PC-9 (cell line): ENCODE measurements at regions not wholly inside any gene's neighbourhood (a gene's known extent, or its start where the extent isn't known, plus 50 kb on each side); places are given as distances from the start of the nearest gene placed in this dataset.
A peak's percentile ranks its signal among the peaks of the same experiment; 100 is the strongest.

Experiments
- BruUV-seq: library from RNA; stranded (reverse); fragments of 400-500 nt; replicated peaks from 2 replicates; lab custom pipeline; 2021; lab: Mats Ljungman, UMichigan
- CTCF ChIA-PET: fragments of 300-600 bp; sonication (Branson Sonifier 250); formaldehyde crosslinking; loops from one replicate; lab custom pipeline; 2022; ENCODE audit warnings: antibody characterized with exemption; lab: Charles Lee
- POLR2A ChIA-PET: fragments of 300-600 bp; sonication (Branson Sonifier 250); formaldehyde crosslinking; loops from one replicate; lab custom pipeline; 2022; ENCODE audit warnings: antibody characterized with exemption; ENCODE audit not compliant: unreplicated experiment; lab: Charles Lee
- DNase-seq, 2 experiments: peaks; one replicate each; pipeline versions ENCODE4 v3.0.0 to v3.0.0-alpha.2; 2015 to 2022; ENCODE audit warnings: mixed read lengths in 1 of 2
- H2AFZ ChIP-seq: fragments of 200-600 bp; sonication (generic); 2 replicates; pipeline ENCODE4 v1.8.1; 2017; ENCODE audit warnings: antibody characterized with exemption
- H3F3A ChIP-seq: fragments of 200-600 bp; sonication (generic); 2 replicates; pipeline ENCODE4 v1.8.1; 2017; ENCODE audit warnings: antibody characterized with exemption, mild to moderate bottlenecking, low read depth; ENCODE audit not compliant: insufficient read depth
- H3K27ac ChIP-seq: fragments of 200-600 bp; sonication (generic); 2 replicates; pipeline ENCODE4 v1.6.1; 2016; ENCODE audit warnings: mixed run types
- H3K27me3 ChIP-seq: fragments of 200-600 bp; sonication (generic); 2 replicates; pipeline ENCODE4 v1.6.1; 2016; ENCODE audit warnings: low read depth, mixed run types; ENCODE audit not compliant: insufficient read depth
- H3K36me3 ChIP-seq: fragments of 200-600 bp; sonication (generic); 2 replicates; pipeline ENCODE4 v1.6.1; 2016; ENCODE audit warnings: low read depth, mixed run types
- H3K4me1 ChIP-seq: fragments of 200-600 bp; sonication (generic); replicated peaks from 2 replicates; pipeline ENCODE4 v1.6.1; 2016; ENCODE audit warnings: mixed run types; ENCODE audit not compliant: insufficient read depth
- H3K4me2 ChIP-seq: fragments of 200-600 bp; sonication (generic); 2 replicates; pipeline ENCODE4 v1.6.1; 2017; ENCODE audit warnings: mixed run types
- H3K4me3 ChIP-seq: fragments of 200-600 bp; sonication (generic); 2 replicates; pipeline ENCODE4 v1.6.1; 2016; ENCODE audit warnings: mixed run types
- H3K79me2 ChIP-seq: fragments of 200-600 bp; sonication (generic); 2 replicates; pipeline ENCODE4 v1.6.1; 2017; ENCODE audit warnings: low read depth, mixed run types
- H3K9me2 ChIP-seq: fragments of 200-600 bp; sonication (generic); 2 replicates; pipeline ENCODE4 v1.8.1; 2017; ENCODE audit warnings: mild to moderate bottlenecking; ENCODE audit not compliant: insufficient read depth
- H3K9me3 ChIP-seq: fragments of 200-600 bp; sonication (generic); 2 replicates; pipeline ENCODE4 v1.8.1; 2016; ENCODE audit warnings: low read depth; ENCODE audit not compliant: insufficient read depth
- H4K20me1 ChIP-seq: fragments of 200-600 bp; sonication (generic); 2 replicates; pipeline ENCODE4 v1.8.1; 2017; ENCODE audit not compliant: insufficient read depth
- CTCF ChIP-seq: fragments of 200-600 bp; sonication (generic); conservative IDR thresholded peaks from 2 replicates; pipeline ENCODE4 v1.6.1; 2017; ENCODE audit warnings: mixed run types, antibody characterized with exemption, mild to moderate bottlenecking, moderate library complexity
- EZH2 ChIP-seq: fragments of 200-600 bp; sonication (generic); IDR thresholded peaks from 2 replicates; pipeline ENCODE4 v1.8.0; 2017; ENCODE audit warnings: antibody characterized with exemption, low read depth
- intact Hi-C: fragments of 100-400 bp; cut with micrococcal nuclease; formaldehyde crosslinking; loops from one replicate; pipeline ENCODE4 v1.10.0; 2022; ENCODE audit not compliant: unreplicated experiment

DNA sequence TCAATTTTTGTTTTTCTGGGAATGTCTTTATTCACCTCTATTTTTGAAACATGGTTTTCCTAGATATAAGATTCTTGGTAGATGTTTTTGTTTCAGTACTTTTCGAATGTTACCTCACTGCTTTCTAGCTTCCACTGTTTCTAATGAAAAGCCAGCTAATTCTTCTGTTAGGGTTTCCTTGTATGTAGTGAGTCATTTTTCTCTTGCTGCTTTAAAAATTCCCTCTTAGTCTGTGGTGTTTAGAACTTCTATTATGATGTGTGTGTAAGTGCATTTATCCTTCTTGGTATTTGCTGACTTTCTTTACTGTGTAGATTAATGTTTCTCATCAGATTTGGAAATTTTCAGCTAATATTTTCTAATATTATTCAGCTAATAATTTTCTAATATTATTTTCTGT lies 151.1 kb upstream of the OSTN start:
- H3K4me2 ChIP-seq: no peak overlapping the region
- no peak overlapping the region for H3K27ac ChIP-seq
- H3F3A ChIP-seq: no peaks in the 10 kb centered on the region
- no TSS peak for BruUV-seq
- H3K4me1 ChIP-seq: no peaks in the 10 kb centered on the region
- H3K79me2 ChIP-seq: no peaks in the 10 kb centered on the region
- no peaks in the 10 kb centered on the region for H4K20me1 ChIP-seq
- no peak overlapping the region for H2AFZ ChIP-seq
- TF ChIP-seq EZH2: no peak
- TF ChIP-seq CTCF: no peak
- DNase-seq: peak in 1 of 2 experiments; percentile 6
- H3K9me3 ChIP-seq: peaks cover 6% of the 10 kb centered on the region; the same call in 1 of the 2 replicates
- no peaks in the 10 kb centered on the region for H3K36me3 ChIP-seq
- H3K4me3 ChIP-seq: no peak overlapping the region
- no peaks in the 10 kb centered on the region for H3K9me2 ChIP-seq
- ChIA-PET POLR2A (no interaction called here), CTCF (no interaction called here)
- intact Hi-C loops: no loop called here
- H3K27me3 ChIP-seq: no peaks in the 10 kb centered on the region

- no peaks in the 10 kb centered on the region for H3F3A ChIP-seq
- H3K79me2 ChIP-seq: no peaks in the 10 kb centered on the region
- intact Hi-C loops: no loop called here
- no peak overlapping the region for H3K4me2 ChIP-seq
- no peaks in the 10 kb centered on the region for H3K9me2 ChIP-seq
- no peak overlapping the region for H3K4me3 ChIP-seq
- POLR2A ChIA-PET: no interaction called here
- DNase-seq: peak in 1 of 2 experiments; percentile 30
- H3K9me3 ChIP-seq: no peaks in the 10 kb centered on the region
- CTCF ChIA-PET: no interaction called here
- no peak overlapping the region for H3K27ac ChIP-seq
- TF ChIP-seq EZH2 (no peak), CTCF (no peak)
- H3K27me3 ChIP-seq: no peaks in the 10 kb centered on the region
- H3K4me1 ChIP-seq: no peaks in the 10 kb centered on the region
- no peaks in the 10 kb centered on the region for H4K20me1 ChIP-seq
- no peaks in the 10 kb centered on the region for H3K36me3 ChIP-seq
- BruUV-seq: no TSS peak
- H2AFZ ChIP-seq: no peak overlapping the region
These were observed 168.1 kb upstream of the OSTN start for GRCh38 chr3:191030929-191031328.

DNA sequence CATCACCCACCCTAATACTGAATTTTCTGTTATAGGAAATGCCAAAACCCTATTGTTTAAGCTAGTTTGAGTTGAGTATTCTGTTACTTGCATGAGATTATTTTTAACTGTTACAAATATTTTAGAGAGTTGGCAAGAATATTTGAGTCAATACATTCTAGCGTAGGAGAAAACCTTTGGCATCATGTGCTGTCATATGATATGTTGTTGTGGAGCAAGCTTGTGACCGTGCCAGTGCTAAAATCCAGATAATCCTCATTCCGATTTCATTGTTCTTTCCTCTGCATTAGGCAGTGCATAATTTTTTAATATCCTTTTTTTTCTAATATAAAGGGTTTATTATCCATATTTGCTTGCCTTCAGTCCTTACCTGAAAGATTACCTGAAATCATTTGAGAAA lies 168.0 kb upstream of the GMNC start:
- Histone ChIP-seq H3K27ac (no peak overlapping the region), H3K9me2 (no peaks in the 10 kb centered on the region), H3K4me3 (no peak overlapping the region), H3K9me3 (no peaks in the 10 kb centered on the region), H4K20me1 (no peaks in the 10 kb centered on the region), H3K27me3 (no peaks in the 10 kb centered on the region), H3K4me1 (no peaks in the 10 kb centered on the region), H2AFZ (no peak overlapping the region), H3K79me2 (no peaks in the 10 kb centered on the region), H3K36me3 (no peaks in the 10 kb centered on the region), H3F3A (no peaks in the 10 kb centered on the region), H3K4me2 (no peak overlapping the region)
- intact Hi-C loops: no loop called here
- ChIA-PET POLR2A (interaction anchor here (0.7 kb wide), 1 partner anchor 685 kb away, joined by 3 read pairs; no protein-coding TSS in a partner anchor), CTCF (no interaction called here)
- no TSS peak for BruUV-seq
- DNase-seq: no peak
- no peak for TF ChIP-seq CTCF
